Naive thymus-derived CD4-positive, alpha-beta T cell (primary cell): ENCODE measurements at regions not wholly inside any gene's neighbourhood (a gene's known extent, or its start where the extent isn't known, plus 50 kb on each side); places are given as distances from the start of the nearest gene placed in this dataset.

Experiments
- ATAC-seq: fragments of 150-1000 bp; cut with Tn5 transposase; 2 replicates; pipeline ENCODE4 v1.10.0; 2021; ENCODE audit warnings: mild to moderate bottlenecking, moderate library complexity
- CTCF ChIA-PET: fragments of 350-600 bp; sonication (Branson Sonifier 250); formaldehyde crosslinking; loops from one replicate; lab custom pipeline; 2021; ENCODE audit warnings: antibody characterized with exemption; lab: Charles Lee
- POLR2A ChIA-PET: fragments of 350-600 bp; sonication (Branson Sonifier 250); formaldehyde crosslinking; loops from one replicate; lab custom pipeline; 2021; ENCODE audit warnings: antibody characterized with exemption, inconsistent platforms; lab: Charles Lee
- DNase-seq, 9 donors: peaks; one replicate each; pipeline versions ENCODE4 v3.0.0 to v3.0.0-alpha.2; 2020 to 2022; ENCODE audit warnings: mixed read lengths in 1 of 9
- H3K27ac ChIP-seq: one replicate; pipeline ENCODE4 v1.7.0; 2013; ENCODE audit warnings: mild to moderate bottlenecking, low read depth, low read length, moderate library complexity
- H3K27me3 ChIP-seq, 2 donors: one replicate each; pipeline ENCODE4 v1.7.0; 2013; ENCODE audit warnings: low read length in 2 of 2, mild to moderate bottlenecking in 2 of 2, moderate library complexity in 2 of 2; ENCODE audit not compliant: control insufficient read depth in 2 of 2, insufficient read depth in 2 of 2
- H3K36me3 ChIP-seq, 3 experiments: 1 replicate in 2 of 3; 2 replicates in 1 of 3; pipeline ENCODE4 v1.7.0; 2013; ENCODE audit warnings: low read length in 3 of 3, mild to moderate bottlenecking in 3 of 3, moderate library complexity in 1 of 3; ENCODE audit not compliant: insufficient read depth in 3 of 3, control insufficient read depth in 2 of 3
- H3K4me1 ChIP-seq, 2 donors: one replicate each; pipeline ENCODE4 v1.7.0; 2013; ENCODE audit warnings: low read length in 2 of 2, mild to moderate bottlenecking in 2 of 2, moderate library complexity in 1 of 2; ENCODE audit not compliant: control insufficient read depth in 2 of 2, insufficient read depth in 2 of 2
- H3K4me3 ChIP-seq: 2 replicates; pipeline ENCODE4 v1.7.0; 2013; ENCODE audit warnings: mild to moderate bottlenecking, low read length
- H3K9me3 ChIP-seq, 3 experiments: 1 replicate in 2 of 3; 2 replicates in 1 of 3; pipeline ENCODE4 v1.7.0; 2013; ENCODE audit warnings: low read length in 3 of 3; ENCODE audit not compliant: control insufficient read depth in 2 of 3
- H3K27ac Mint-ChIP-seq, 9 donors: one replicate each; pipeline ENCODE4 v1.8.0; 2020 to 2022; ENCODE audit warnings: mixed read lengths in 9 of 9, mild to moderate bottlenecking in 8 of 9, moderate library complexity in 5 of 9, inconsistent platforms in 2 of 9
- H3K27me3 Mint-ChIP-seq, 5 donors: one replicate each; pipeline ENCODE4 v1.8.0; 2021 to 2022; ENCODE audit warnings: mixed read lengths in 5 of 5, mild to moderate bottlenecking in 1 of 5
- H3K36me3 Mint-ChIP-seq, 5 donors: one replicate each; pipeline ENCODE4 v1.8.0; 2020 to 2022; ENCODE audit warnings: mixed read lengths in 5 of 5, mild to moderate bottlenecking in 3 of 5, inconsistent platforms in 1 of 5
- H3K4me1 Mint-ChIP-seq, 7 donors: one replicate each; pipeline ENCODE4 v1.8.0; 2020 to 2022; ENCODE audit warnings: mixed read lengths in 7 of 7, mild to moderate bottlenecking in 3 of 7, inconsistent platforms in 1 of 7
- H3K4me3 Mint-ChIP-seq, 10 donors: one replicate each; pipeline ENCODE4 v1.8.0; 2020 to 2022; ENCODE audit warnings: mild to moderate bottlenecking in 10 of 10, mixed read lengths in 10 of 10, moderate library complexity in 6 of 10, inconsistent platforms in 2 of 10
- H3K9me3 Mint-ChIP-seq, 11 donors: one replicate each; pipeline ENCODE4 v1.8.0; 2020 to 2022; ENCODE audit warnings: mixed read lengths in 11 of 11, mild to moderate bottlenecking in 4 of 11, inconsistent platforms in 1 of 11, moderate library complexity in 1 of 11
- intact Hi-C, 2 donors: fragments of 100-400 bp; cut with micrococcal nuclease; formaldehyde crosslinking; loops; one replicate each; pipeline ENCODE4 v1.15.1; 2023

- intact Hi-C loops: no loop called here
- Mint-ChIP-seq H3K4me3 (no peak overlapping the region), H3K27ac (no peak overlapping the region), H3K9me3 (peaks cover 0 to 17% (median 6%) of the 10 kb centered on the region in 11 donors), H3K27me3 (peaks cover 16 to 31% (median 30%) of the 10 kb centered on the region in 5 donors), H3K4me1 (no peaks in the 10 kb centered on the region), H3K36me3 (peaks cover 0 to 4% (median 0%) of the 10 kb centered on the region in 5 donors)
- no peaks in the 10 kb centered on the region for H3K4me1 ChIP-seq
- ChIA-PET CTCF (no interaction called here), POLR2A (no interaction called here)
- no peak overlapping the region for H3K27ac ChIP-seq
- DNase-seq (no peak), ATAC-seq (no peak)
- no peak overlapping the region for H3K4me3 ChIP-seq
- H3K27me3 ChIP-seq: no peaks in the 10 kb centered on the region
- no peaks in the 10 kb centered on the region for H3K9me3 ChIP-seq
- no peaks in the 10 kb centered on the region for H3K36me3 ChIP-seq
Measured at GRCh38 chr17:5700745-5701144, 116.4 kb upstream of the NLRP1 start.

DNA sequence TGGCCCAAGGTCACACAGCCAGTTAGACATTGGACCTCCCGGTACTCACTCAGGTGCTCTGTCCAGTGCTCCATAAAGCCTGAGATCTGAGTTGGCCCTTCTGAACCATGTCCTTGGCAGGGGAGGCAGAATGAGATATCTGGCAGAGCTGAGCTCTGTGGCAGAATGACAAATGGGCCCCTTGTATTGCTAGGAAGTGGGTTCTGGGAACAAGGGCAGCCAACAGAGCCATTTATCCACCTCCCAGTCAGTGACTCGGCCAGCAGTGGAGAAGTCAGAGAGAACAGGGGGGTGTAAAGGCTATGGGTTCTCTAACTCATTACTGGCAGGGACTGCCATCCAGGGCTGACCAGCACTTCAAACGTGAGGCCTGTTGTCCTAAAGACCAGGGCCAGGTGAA, 117.1 kb upstream of the NLRP1 start:
- H3K4me1 Mint-ChIP-seq: no peaks in the 10 kb centered on the region
- Histone ChIP-seq H3K4me1 (no peaks in the 10 kb centered on the region), H3K4me3 (no peak overlapping the region), H3K36me3 (no peaks in the 10 kb centered on the region), H3K27ac (no peak overlapping the region), H3K9me3 (no peaks in the 10 kb centered on the region), H3K27me3 (no peaks in the 10 kb centered on the region)
- peaks cover 0 to 4% (median 0%) of the 10 kb centered on the region in 5 donors for H3K36me3 Mint-ChIP-seq
- ChIA-PET POLR2A (no interaction called here), CTCF (no interaction called here)
- H3K4me3 Mint-ChIP-seq: no peak overlapping the region
- DNase-seq: no peak
- no peak for ATAC-seq
- intact Hi-C loops: no loop called here
- no peak overlapping the region for H3K27ac Mint-ChIP-seq
- H3K9me3 Mint-ChIP-seq: peaks cover 0 to 17% (median 6%) of the 10 kb centered on the region in 11 donors
- H3K27me3 Mint-ChIP-seq: peaks cover 16 to 31% (median 30%) of the 10 kb centered on the region in 5 donors

- Mint-ChIP-seq H3K9me3 (peaks cover 0 to 17% (median 6%) of the 10 kb centered on the region in 11 donors), H3K4me3 (no peak overlapping the region), H3K36me3 (peaks cover 0 to 4% (median 0%) of the 10 kb centered on the region in 5 donors), H3K4me1 (peaks cover 0 to 1% (median 0%) of the 10 kb centered on the region in 7 donors), H3K27me3 (peaks cover 16 to 37% (median 29%) of the 10 kb centered on the region in 5 donors), H3K27ac (peak overlapping the region in 1 of 9 donors; percentile 15)
- H3K9me3 ChIP-seq: no peaks in the 10 kb centered on the region
- ATAC-seq (no peak), DNase-seq (no peak)
- ChIA-PET CTCF (no interaction called here), POLR2A (no interaction called here)
- H3K4me1 ChIP-seq: no peaks in the 10 kb centered on the region
- intact Hi-C loops: no loop called here
- H3K36me3 ChIP-seq: no peaks in the 10 kb centered on the region
- no peaks in the 10 kb centered on the region for H3K27me3 ChIP-seq
- H3K27ac ChIP-seq: no peak overlapping the region
- no peak overlapping the region for H3K4me3 ChIP-seq
Measured at GRCh38 chr17:5702951-5703510, 118.7 kb upstream of the NLRP1 start.

DNA sequence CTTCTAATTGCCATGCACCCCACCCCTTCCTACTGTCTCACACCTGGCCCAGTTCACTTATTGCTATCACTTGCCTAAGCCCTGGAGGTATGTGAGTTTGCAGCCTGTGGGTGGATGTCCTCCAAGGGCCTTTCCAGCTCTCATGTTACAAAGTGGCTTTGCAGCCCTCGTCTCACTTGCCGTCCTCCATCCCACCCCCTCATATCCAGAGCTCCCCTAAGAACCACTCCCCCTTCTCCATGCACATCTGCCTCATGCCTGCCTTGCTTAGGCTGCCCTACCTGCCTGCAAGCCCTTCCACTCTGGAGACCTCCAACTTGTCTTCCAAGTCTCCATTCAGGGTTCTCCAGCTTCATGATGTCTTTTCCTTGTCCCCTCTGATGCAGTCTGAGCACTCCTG, 119.4 kb upstream of the NLRP1 start:
- peaks cover 15 to 31% (median 30%) of the 10 kb centered on the region in 5 donors for H3K27me3 Mint-ChIP-seq
- Histone ChIP-seq H3K36me3 (no peaks in the 10 kb centered on the region), H3K27me3 (no peaks in the 10 kb centered on the region), H3K4me3 (no peak overlapping the region), H3K9me3 (no peaks in the 10 kb centered on the region), H3K4me1 (no peaks in the 10 kb centered on the region), H3K27ac (no peak overlapping the region)
- POLR2A ChIA-PET: no interaction called here
- H3K4me3 Mint-ChIP-seq: no peak overlapping the region
- no peak for ATAC-seq
- peaks cover 0 to 4% (median 0%) of the 10 kb centered on the region in 5 donors for H3K36me3 Mint-ChIP-seq
- intact Hi-C loops: no loop called here
- H3K9me3 Mint-ChIP-seq: peaks cover 0 to 14% (median 7%) of the 10 kb centered on the region in 11 donors
- peaks cover 0 to 1% (median 0%) of the 10 kb centered on the region in 7 donors for H3K4me1 Mint-ChIP-seq
- CTCF ChIA-PET: no interaction called here
- H3K27ac Mint-ChIP-seq: peak overlapping the region in 1 of 9 donors; percentile 65
- DNase-seq: no peak

- no peak overlapping the region for H3K27ac ChIP-seq
- no peak overlapping the region for H3K4me3 ChIP-seq
- H3K9me3 ChIP-seq: no peaks in the 10 kb centered on the region
- intact Hi-C loops: loop anchor here (5.0 kb wide), 3 partner anchors 717 to 737 kb away; partner anchors contain the start of genes AIPL1 (in 1 of the 2) and PIMREG (in 1 of the 2)
- CTCF ChIA-PET: interaction anchor here (3.1 to 3.6 kb wide), 2 partner anchors 113 to 117 kb away, joined by 20 to 32 read pairs; no protein-coding TSS in a partner anchor
- peaks cover 0 to 4% (median 0%) of the 10 kb centered on the region in 5 donors for H3K36me3 Mint-ChIP-seq
- no peaks in the 10 kb centered on the region for H3K36me3 ChIP-seq
- peaks cover 0 to 9% (median 4%) of the 10 kb centered on the region in 11 donors for H3K9me3 Mint-ChIP-seq
- no peaks in the 10 kb centered on the region for H3K27me3 ChIP-seq
- H3K27ac Mint-ChIP-seq: no peak overlapping the region
- H3K4me3 Mint-ChIP-seq: no peak overlapping the region
- no peaks in the 10 kb centered on the region for H3K4me1 ChIP-seq
- peaks cover 0 to 1% (median 0%) of the 10 kb centered on the region in 7 donors for H3K4me1 Mint-ChIP-seq
- ATAC-seq: no peak
- POLR2A ChIA-PET: no interaction called here
- DNase-seq: no peak
- peaks cover 8 to 34% (median 29%) of the 10 kb centered on the region in 5 donors for H3K27me3 Mint-ChIP-seq
Measured at GRCh38 chr17:5705081-5705875, 121.0 kb upstream of the NLRP1 start.

- ChIA-PET CTCF (interaction anchor here (0.8 to 3.6 kb wide), 6 partner anchors 8 to 730 kb away, joined by 3 to 32 read pairs (median 6); no protein-coding TSS in a partner anchor), POLR2A (interaction anchor here (1.6 kb wide), 1 partner anchor 122 kb away, joined by 4 read pairs; the partner anchor contains the start of gene NLRP1)
- ATAC-seq: no peak
- Histone ChIP-seq H3K4me1 (no peaks in the 10 kb centered on the region), H3K36me3 (no peaks in the 10 kb centered on the region), H3K4me3 (no peak overlapping the region), H3K9me3 (no peaks in the 10 kb centered on the region), H3K27ac (no peak overlapping the region), H3K27me3 (no peaks in the 10 kb centered on the region)
- intact Hi-C loops: loop anchor here (1.0 to 5.0 kb wide), 4 partner anchors 119 to 736 kb away; partner anchors contain the start of genes AIPL1 (in 1 of the 2) and PIMREG (in 1 of the 2)
- H3K36me3 Mint-ChIP-seq: peaks cover 0 to 4% (median 0%) of the 10 kb centered on the region in 5 donors
- H3K4me3 Mint-ChIP-seq: no peak overlapping the region
- H3K4me1 Mint-ChIP-seq: peaks cover 0 to 1% (median 0%) of the 10 kb centered on the region in 7 donors
- H3K27me3 Mint-ChIP-seq: peaks cover 6 to 37% (median 30%) of the 10 kb centered on the region in 5 donors
- H3K27ac Mint-ChIP-seq: no peak overlapping the region
- H3K9me3 Mint-ChIP-seq: peaks cover 0 to 11% (median 4%) of the 10 kb centered on the region in 11 donors
- no peak for DNase-seq
Measured at GRCh38 chr17:5705876-5706576, 121.7 kb upstream of the NLRP1 start.
